HL-60 (cell line): ENCODE measurements at regions not wholly inside any gene's neighbourhood (a gene's known extent, or its start where the extent isn't known, plus 50 kb on each side); places are given as distances from the start of the nearest gene placed in this dataset.

Experiments used
- GABPA ChIP-seq: IDR thresholded peaks from 2 replicates; pipeline ENCODE4 v1.6.1; 2012; ENCODE audit warnings: low read depth
- POLR2AphosphoS5 ChIP-seq: IDR thresholded peaks from 2 replicates; pipeline ENCODE4 v1.6.1; 2012; ENCODE audit warnings: low read depth
- SPI1 ChIP-seq: IDR thresholded peaks from 2 replicates; pipeline ENCODE4 v1.6.1; 2012; ENCODE audit warnings: low read depth, mild to moderate bottlenecking, borderline replicate concordance
- TF ChIP-seq, protein P1 (sequence below): IDR thresholded peaks from one replicate; pipeline ENCODE4 v1.5.1; 2011; ENCODE audit warnings: low read length, control low read depth, inconsistent platforms; ENCODE audit not compliant: insufficient read depth
- TF ChIP-seq, protein P2 (sequence below): IDR thresholded peaks from 2 replicates; pipeline ENCODE4 v1.6.1; 2012; ENCODE audit warnings: low read depth; ENCODE audit not compliant: insufficient replicate concordance

DNA sequence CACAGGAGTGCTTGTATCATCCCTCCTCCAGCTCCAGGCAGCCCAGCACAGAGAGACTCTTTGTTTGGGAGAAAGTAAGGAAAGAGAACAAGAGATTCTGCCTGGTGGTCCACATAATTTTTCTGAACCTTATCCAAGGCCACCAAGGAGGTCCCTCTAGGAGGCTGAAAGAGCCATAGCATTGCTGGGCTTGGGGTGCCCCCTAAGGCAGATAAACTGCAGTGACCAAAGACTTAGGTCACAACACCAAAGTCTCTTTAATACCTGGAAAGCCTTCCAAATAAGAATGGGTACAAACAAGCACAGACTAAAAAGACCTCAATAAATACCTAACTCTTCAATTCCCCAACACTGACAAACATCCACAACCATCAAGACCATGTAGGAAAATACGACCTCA, 310.2 kb upstream of the PPP2R3A start:
- TF ChIP-seq, protein P1, sequence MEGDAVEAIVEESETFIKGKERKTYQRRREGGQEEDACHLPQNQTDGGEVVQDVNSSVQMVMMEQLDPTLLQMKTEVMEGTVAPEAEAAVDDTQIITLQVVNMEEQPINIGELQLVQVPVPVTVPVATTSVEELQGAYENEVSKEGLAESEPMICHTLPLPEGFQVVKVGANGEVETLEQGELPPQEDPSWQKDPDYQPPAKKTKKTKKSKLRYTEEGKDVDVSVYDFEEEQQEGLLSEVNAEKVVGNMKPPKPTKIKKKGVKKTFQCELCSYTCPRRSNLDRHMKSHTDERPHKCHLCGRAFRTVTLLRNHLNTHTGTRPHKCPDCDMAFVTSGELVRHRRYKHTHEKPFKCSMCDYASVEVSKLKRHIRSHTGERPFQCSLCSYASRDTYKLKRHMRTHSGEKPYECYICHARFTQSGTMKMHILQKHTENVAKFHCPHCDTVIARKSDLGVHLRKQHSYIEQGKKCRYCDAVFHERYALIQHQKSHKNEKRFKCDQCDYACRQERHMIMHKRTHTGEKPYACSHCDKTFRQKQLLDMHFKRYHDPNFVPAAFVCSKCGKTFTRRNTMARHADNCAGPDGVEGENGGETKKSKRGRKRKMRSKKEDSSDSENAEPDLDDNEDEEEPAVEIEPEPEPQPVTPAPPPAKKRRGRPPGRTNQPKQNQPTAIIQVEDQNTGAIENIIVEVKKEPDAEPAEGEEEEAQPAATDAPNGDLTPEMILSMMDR = no peak
- TF ChIP-seq POLR2AphosphoS5 (no peak), GABPA (no peak), SPI1 (no peak)
- TF ChIP-seq, protein P2, sequence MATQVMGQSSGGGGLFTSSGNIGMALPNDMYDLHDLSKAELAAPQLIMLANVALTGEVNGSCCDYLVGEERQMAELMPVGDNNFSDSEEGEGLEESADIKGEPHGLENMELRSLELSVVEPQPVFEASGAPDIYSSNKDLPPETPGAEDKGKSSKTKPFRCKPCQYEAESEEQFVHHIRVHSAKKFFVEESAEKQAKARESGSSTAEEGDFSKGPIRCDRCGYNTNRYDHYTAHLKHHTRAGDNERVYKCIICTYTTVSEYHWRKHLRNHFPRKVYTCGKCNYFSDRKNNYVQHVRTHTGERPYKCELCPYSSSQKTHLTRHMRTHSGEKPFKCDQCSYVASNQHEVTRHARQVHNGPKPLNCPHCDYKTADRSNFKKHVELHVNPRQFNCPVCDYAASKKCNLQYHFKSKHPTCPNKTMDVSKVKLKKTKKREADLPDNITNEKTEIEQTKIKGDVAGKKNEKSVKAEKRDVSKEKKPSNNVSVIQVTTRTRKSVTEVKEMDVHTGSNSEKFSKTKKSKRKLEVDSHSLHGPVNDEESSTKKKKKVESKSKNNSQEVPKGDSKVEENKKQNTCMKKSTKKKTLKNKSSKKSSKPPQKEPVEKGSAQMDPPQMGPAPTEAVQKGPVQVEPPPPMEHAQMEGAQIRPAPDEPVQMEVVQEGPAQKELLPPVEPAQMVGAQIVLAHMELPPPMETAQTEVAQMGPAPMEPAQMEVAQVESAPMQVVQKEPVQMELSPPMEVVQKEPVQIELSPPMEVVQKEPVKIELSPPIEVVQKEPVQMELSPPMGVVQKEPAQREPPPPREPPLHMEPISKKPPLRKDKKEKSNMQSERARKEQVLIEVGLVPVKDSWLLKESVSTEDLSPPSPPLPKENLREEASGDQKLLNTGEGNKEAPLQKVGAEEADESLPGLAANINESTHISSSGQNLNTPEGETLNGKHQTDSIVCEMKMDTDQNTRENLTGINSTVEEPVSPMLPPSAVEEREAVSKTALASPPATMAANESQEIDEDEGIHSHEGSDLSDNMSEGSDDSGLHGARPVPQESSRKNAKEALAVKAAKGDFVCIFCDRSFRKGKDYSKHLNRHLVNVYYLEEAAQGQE = no peak
